ENCODE measurements at regions not wholly inside any gene's neighbourhood (a gene's known extent, or its start where the extent isn't known, plus 50 kb on each side); places are given as distances from the start of the nearest gene placed in this dataset.

DNA sequence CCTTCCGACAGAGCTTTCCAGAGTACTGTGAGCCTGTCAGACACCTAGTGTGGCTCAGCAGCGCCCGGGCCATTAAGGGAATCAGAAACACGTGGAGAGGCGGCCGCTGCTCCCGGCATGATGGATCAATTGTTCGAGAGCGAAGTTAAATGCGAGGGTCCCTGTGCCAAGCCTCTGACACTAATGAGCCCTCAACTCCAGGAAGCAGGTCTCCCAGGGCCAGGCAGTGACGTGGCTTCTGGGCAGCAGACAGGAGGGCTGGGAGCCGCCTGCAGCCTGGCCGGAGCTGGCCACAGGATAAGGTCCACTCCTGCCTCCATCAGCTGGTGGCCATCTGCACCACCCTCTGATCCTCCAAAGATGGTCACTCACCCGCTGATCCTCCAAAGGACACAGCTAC, 67.5 kb upstream of the CLDN14 start:
- TF ChIP-seq, protein P1, sequence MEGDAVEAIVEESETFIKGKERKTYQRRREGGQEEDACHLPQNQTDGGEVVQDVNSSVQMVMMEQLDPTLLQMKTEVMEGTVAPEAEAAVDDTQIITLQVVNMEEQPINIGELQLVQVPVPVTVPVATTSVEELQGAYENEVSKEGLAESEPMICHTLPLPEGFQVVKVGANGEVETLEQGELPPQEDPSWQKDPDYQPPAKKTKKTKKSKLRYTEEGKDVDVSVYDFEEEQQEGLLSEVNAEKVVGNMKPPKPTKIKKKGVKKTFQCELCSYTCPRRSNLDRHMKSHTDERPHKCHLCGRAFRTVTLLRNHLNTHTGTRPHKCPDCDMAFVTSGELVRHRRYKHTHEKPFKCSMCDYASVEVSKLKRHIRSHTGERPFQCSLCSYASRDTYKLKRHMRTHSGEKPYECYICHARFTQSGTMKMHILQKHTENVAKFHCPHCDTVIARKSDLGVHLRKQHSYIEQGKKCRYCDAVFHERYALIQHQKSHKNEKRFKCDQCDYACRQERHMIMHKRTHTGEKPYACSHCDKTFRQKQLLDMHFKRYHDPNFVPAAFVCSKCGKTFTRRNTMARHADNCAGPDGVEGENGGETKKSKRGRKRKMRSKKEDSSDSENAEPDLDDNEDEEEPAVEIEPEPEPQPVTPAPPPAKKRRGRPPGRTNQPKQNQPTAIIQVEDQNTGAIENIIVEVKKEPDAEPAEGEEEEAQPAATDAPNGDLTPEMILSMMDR (IDR thresholded peaks at IDR 0.05): no peak
- no peak for TF ChIP-seq POLR2A (IDR thresholded peaks at IDR 0.05)
